ENCODE measurements at regions not wholly inside any gene's neighbourhood (a gene's known extent, or its start where the extent isn't known, plus 50 kb on each side); places are given as distances from the start of the nearest gene placed in this dataset.
"Not testable (repeated sequence)": the region's sequence is repeated elsewhere in the genome, so short reads cannot be mapped to it uniquely, and the experiment has no call there.

DNA sequence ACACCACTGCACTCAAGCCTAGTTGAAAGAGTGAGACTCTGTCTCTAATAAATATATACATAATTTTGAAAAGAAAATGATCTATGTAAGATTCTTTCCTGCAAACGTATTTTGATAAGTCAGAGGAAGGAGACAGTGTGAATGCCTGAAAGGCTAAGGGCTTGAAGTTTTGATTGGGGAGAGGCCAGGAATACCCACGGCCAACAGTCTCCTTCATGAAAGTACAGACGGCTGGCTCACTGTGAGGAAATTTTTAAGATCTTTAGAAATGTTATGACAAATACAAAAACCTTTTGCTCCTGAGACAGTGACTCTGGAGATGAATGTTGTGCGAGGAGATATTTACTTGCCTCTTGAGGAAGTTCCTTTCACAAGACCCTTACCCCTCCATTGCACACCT, 111.4 kb upstream of the KLHL13 start:
- Histone ChIP-seq H3K27me3 (no peaks in the 10 kb centered on the region), H3K4me1 (peaks cover 0 to 8% (median 0%) of the 10 kb centered on the region in 4 donors), H3K9me3 (no peaks in the 10 kb centered on the region), H3K27ac (no peak overlapping the region), H3K36me3 (no peaks in the 10 kb centered on the region), H3K4me3 (no peak overlapping the region)
- intact Hi-C loops (cut with DNase I; ENCODE audit: low total_unique reads), result no loop called here
- DNase-seq, result no peak
- TF ChIP-seq CTCF (IDR thresholded peaks at IDR 0.05), result no peak

GRCh38 chrX:118228456-118228855, 111.8 kb upstream of the KLHL13 start:
- no peak overlapping the region for H3K27ac ChIP-seq
- no peak for TF ChIP-seq CTCF (IDR thresholded peaks at IDR 0.05)
- H3K4me3 ChIP-seq, result no peak overlapping the region
- H3K27me3 ChIP-seq, result no peaks in the 10 kb centered on the region
- DNase-seq, result no peak
- intact Hi-C loops (cut with DNase I; ENCODE audit: low total_unique reads), result no loop called here
- peaks cover 0 to 8% (median 0%) of the 10 kb centered on the region in 4 donors for H3K4me1 ChIP-seq
- no peaks in the 10 kb centered on the region for H3K9me3 ChIP-seq
- no peaks in the 10 kb centered on the region for H3K36me3 ChIP-seq

DNA sequence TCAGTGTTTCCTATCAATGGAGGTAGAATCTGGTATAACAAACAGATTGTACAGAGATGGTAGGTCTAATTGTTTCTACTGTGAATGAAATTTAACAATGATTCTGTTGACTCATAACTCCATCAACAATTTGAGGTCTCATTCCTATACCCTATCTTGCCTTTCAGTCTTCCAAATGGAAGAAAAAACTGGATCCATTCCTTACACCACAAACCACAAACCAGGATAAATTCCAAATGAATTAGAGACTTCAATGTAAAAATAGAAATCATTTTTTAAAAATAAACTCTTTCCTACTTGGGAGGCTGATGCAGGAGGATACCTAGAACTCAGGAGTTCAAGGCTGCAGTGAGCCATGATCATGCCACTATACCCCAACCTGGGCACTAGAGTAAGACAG, 114.4 kb upstream of the WDR44 start:
- intact Hi-C loops (cut with DNase I; ENCODE audit: low total_unique reads), result no loop called here
- no peaks in the 10 kb centered on the region for H3K36me3 ChIP-seq
- H3K9me3 ChIP-seq, result no peaks in the 10 kb centered on the region
- H3K4me1 ChIP-seq, result peaks cover 0 to 8% (median 0%) of the 10 kb centered on the region in 4 donors
- TF ChIP-seq CTCF (IDR thresholded peaks at IDR 0.05), result no peak
- no peak for DNase-seq
- H3K27ac ChIP-seq, result no peak overlapping the region
- H3K4me3 ChIP-seq, result no peak overlapping the region
- H3K27me3 ChIP-seq, result no peaks in the 10 kb centered on the region

GRCh38 chrX:118239178-118239870, 106.6 kb upstream of the WDR44 start:
- Histone ChIP-seq H3K27me3 (no peaks in the 10 kb centered on the region), H3K4me3 (no peak overlapping the region), H3K4me1 (peaks cover 0 to 16% (median 3%) of the 10 kb centered on the region in 4 donors), H3K9me3 (peaks cover 0 to 6% (median 3%) of the 10 kb centered on the region in 3 donors), H3K27ac (no peak overlapping the region), H3K36me3 (no peaks in the 10 kb centered on the region)
- no peak for TF ChIP-seq CTCF (IDR thresholded peaks at IDR 0.05)
- DNase-seq, result no peak
- intact Hi-C loops (cut with DNase I; ENCODE audit: low total_unique reads), result no loop called here

GRCh38 chrX:118239913-118240698, 105.8 kb upstream of the WDR44 start:
- Histone ChIP-seq H3K36me3 (no peaks in the 10 kb centered on the region), H3K4me1 (peaks cover 0 to 16% (median 3%) of the 10 kb centered on the region in 4 donors), H3K4me3 (no peak overlapping the region), H3K27ac (peak overlapping the region in 1 of 2 donors; percentile 17), H3K27me3 (no peaks in the 10 kb centered on the region), H3K9me3 (peaks cover 0 to 6% (median 3%) of the 10 kb centered on the region in 3 donors)
- intact Hi-C loops (cut with DNase I; ENCODE audit: low total_unique reads), result no loop called here
- TF ChIP-seq CTCF (IDR thresholded peaks at IDR 0.05), result no peak
- no peak for DNase-seq

DNA sequence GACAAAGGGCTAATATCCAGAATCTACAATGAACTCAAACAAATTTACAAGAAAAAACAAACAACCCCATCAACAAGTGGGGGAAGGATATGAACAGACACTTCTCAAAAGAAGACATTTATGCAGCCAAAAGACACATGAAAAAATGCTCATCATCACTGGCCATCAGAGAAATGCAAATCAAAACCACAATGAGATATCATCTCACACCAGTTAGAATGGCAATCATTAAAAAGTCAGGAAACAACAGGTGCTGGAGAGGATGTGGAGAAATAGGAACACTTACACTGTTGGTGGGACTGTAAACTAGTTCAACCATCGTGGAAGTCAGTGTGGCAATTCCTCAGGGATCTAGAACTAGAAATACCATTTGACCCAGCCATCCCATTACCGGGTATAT, 98.9 kb upstream of the WDR44 start:
- H3K4me1 ChIP-seq; H3K9me3 ChIP-seq; H3K27me3 ChIP-seq; intact Hi-C loops (cut with DNase I; ENCODE audit: low total_unique reads); H3K27ac ChIP-seq; H3K36me3 ChIP-seq; DNase-seq; H3K4me3 ChIP-seq: not testable (repeated sequence)
